ENCODE measurements at regions not wholly inside any gene's neighbourhood (a gene's known extent, or its start where the extent isn't known, plus 50 kb on each side); places are given as distances from the start of the nearest gene placed in this dataset.
"Not testable (repeated sequence)": the region's sequence is repeated elsewhere in the genome, so short reads cannot be mapped to it uniquely, and the experiment has no call there.

DNA sequence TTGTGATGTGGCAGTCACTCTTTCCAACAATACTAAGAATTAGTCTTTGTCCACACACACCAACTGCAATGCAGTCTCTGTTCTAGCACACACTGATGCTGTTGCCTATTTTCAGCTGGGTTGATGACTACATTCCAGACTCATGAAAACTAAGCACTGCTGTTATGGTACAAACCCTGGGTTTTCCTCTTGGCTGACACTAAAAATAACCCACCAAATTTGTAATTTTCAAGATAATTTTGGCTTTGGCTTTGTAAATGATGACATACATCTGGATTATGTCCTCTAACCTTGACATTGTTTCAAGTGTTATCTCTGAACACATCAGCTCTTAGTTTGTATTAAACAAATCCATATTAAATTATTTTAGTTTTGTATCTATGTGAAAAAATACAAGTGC, 444.8 kb downstream of the PTPRC start:
- Histone ChIP-seq H3K4me3 (no peak overlapping the region), H3K27ac (no peak overlapping the region), H3K9me3 (no peaks in the 10 kb centered on the region), H3K4me1 (no peaks in the 10 kb centered on the region), H3K27me3 (no peaks in the 10 kb centered on the region), H3K36me3 (no peaks in the 10 kb centered on the region)
- DNase-seq (ENCODE audit: low spot score), result no peak
- TF ChIP-seq, protein P1, sequence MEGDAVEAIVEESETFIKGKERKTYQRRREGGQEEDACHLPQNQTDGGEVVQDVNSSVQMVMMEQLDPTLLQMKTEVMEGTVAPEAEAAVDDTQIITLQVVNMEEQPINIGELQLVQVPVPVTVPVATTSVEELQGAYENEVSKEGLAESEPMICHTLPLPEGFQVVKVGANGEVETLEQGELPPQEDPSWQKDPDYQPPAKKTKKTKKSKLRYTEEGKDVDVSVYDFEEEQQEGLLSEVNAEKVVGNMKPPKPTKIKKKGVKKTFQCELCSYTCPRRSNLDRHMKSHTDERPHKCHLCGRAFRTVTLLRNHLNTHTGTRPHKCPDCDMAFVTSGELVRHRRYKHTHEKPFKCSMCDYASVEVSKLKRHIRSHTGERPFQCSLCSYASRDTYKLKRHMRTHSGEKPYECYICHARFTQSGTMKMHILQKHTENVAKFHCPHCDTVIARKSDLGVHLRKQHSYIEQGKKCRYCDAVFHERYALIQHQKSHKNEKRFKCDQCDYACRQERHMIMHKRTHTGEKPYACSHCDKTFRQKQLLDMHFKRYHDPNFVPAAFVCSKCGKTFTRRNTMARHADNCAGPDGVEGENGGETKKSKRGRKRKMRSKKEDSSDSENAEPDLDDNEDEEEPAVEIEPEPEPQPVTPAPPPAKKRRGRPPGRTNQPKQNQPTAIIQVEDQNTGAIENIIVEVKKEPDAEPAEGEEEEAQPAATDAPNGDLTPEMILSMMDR (IDR thresholded peaks at IDR 0.05), result no peak

DNA sequence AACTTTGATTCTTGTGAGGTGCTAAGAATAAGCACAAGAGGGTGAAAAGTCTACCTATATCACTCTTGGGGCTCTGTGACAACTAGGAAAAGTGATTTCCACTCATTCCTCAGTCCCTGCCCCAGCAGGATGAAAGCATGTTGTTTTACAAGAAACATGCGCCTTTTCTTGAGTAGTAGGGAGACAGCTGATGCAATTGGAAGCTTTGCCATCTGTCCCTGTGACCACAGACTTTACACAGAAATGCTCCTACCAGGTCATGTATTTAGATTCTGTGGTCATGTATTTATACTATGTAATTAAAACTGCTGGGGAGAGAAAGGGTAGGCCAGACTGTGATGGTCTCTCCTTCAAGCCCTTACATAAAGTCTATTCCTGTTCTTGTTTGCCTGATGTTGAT, 445.5 kb downstream of the PTPRC start:
- no peak for DNase-seq (ENCODE audit: low spot score)
- H3K4me3 ChIP-seq, result no peak overlapping the region
- TF ChIP-seq, protein P1 (IDR thresholded peaks at IDR 0.05), result no peak
- H3K27ac ChIP-seq, result no peak overlapping the region
- no peaks in the 10 kb centered on the region for H3K36me3 ChIP-seq
- H3K27me3 ChIP-seq, result no peaks in the 10 kb centered on the region
- no peaks in the 10 kb centered on the region for H3K9me3 ChIP-seq
- H3K4me1 ChIP-seq, result no peaks in the 10 kb centered on the region

- H3K27me3 ChIP-seq, result no peaks in the 10 kb centered on the region
- H3K27ac ChIP-seq, result no peak overlapping the region
- no peaks in the 10 kb centered on the region for H3K9me3 ChIP-seq
- H3K4me3 ChIP-seq, result no peak overlapping the region
- TF ChIP-seq, protein P1 (IDR thresholded peaks at IDR 0.05), result no peak
- H3K36me3 ChIP-seq, result no peaks in the 10 kb centered on the region
- no peaks in the 10 kb centered on the region for H3K4me1 ChIP-seq
- DNase-seq (ENCODE audit: low spot score), result no peak
Observed at GRCh38 chr1:199085903-199086302, 447.1 kb downstream of the PTPRC start.

- Histone ChIP-seq H3K27me3 (no peaks in the 10 kb centered on the region), H3K9me3 (no peaks in the 10 kb centered on the region), H3K36me3 (no peaks in the 10 kb centered on the region), H3K4me1 (no peaks in the 10 kb centered on the region), H3K4me3 (no peak overlapping the region), H3K27ac (no peak overlapping the region)
- TF ChIP-seq, protein P1 (IDR thresholded peaks at IDR 0.05), result no peak
- DNase-seq (ENCODE audit: low spot score), result no peak
Observed at GRCh38 chr1:199087144-199087543, 448.3 kb downstream of the PTPRC start.

GRCh38 chr1:199089393-199090122, 450.7 kb downstream of the PTPRC start:
- no peak for DNase-seq (ENCODE audit: low spot score)
- Histone ChIP-seq H3K36me3 (no peaks in the 10 kb centered on the region), H3K9me3 (no peaks in the 10 kb centered on the region), H3K4me3 (no peak overlapping the region), H3K27me3 (no peaks in the 10 kb centered on the region), H3K27ac (no peak overlapping the region), H3K4me1 (no peaks in the 10 kb centered on the region)
- TF ChIP-seq, protein P1 (IDR thresholded peaks at IDR 0.05), result no peak

GRCh38 chr1:199095628-199096027, 456.8 kb downstream of the PTPRC start:
- H3K36me3 ChIP-seq; H3K4me1 ChIP-seq; H3K4me3 ChIP-seq; H3K27ac ChIP-seq; H3K9me3 ChIP-seq; DNase-seq (ENCODE audit: low spot score); H3K27me3 ChIP-seq: not testable (repeated sequence)

Data from right atrium auricular region (tissue), 2 donors.